Bronchial epithelial cell (primary cell): ENCODE measurements at regions not wholly inside any gene's neighbourhood (a gene's known extent, or its start where the extent isn't known, plus 50 kb on each side); places are given as distances from the start of the nearest gene placed in this dataset.

Experiments
- DNase-seq: peaks from one replicate; pipeline ENCODE4 v3.0.0-alpha.2; 2010; ENCODE audit warnings: low read depth
- FAIRE-seq: peaks from 2 replicates; lab custom pipeline; 2011; peaks lifted over from hg19 to GRCh38; lab: Jason Lieb, UNC
- H3K27me3 ChIP-seq: 2 replicates; pipeline ENCODE4 v1.5.1; 2011; ENCODE audit warnings: low read length; ENCODE audit not compliant: control insufficient read depth, insufficient read depth
- H3K36me3 ChIP-seq: 2 replicates; pipeline ENCODE4 v1.5.1; 2011; ENCODE audit warnings: low read length; ENCODE audit not compliant: control insufficient read depth, insufficient read depth
- H3K4me3 ChIP-seq: 2 replicates; pipeline ENCODE4 v1.5.1; 2011; ENCODE audit warnings: mild to moderate bottlenecking, low read depth, low read length, control low read depth
- TF ChIP-seq, protein P1 (sequence below): IDR thresholded peaks from 2 replicates; pipeline ENCODE4 v1.5.1; 2011; ENCODE audit warnings: mild to moderate bottlenecking, moderate library complexity, low read length, control low read depth, inconsistent platforms; ENCODE audit not compliant: insufficient read depth, severe bottlenecking

DNA sequence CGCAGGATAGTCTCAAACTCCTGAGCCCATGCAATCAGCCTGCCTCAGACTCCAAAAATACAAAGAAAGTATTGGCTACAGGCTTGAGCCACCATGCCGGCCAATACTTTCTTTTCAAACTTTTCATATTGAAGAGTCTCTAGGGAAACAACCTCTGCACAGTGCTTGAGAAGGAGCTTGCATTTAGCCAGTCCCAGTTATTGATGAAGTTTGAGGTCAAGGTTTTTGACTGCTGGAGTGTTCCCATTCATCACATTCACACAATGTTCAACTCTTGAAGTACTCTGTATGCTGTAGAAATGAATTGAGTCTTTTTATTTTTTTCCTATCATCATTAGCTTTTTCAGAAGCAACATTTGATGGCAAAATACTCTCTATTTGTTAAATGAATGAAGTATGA is 355.8 kb upstream of the E2F7 start:
- TF ChIP-seq, protein P1, sequence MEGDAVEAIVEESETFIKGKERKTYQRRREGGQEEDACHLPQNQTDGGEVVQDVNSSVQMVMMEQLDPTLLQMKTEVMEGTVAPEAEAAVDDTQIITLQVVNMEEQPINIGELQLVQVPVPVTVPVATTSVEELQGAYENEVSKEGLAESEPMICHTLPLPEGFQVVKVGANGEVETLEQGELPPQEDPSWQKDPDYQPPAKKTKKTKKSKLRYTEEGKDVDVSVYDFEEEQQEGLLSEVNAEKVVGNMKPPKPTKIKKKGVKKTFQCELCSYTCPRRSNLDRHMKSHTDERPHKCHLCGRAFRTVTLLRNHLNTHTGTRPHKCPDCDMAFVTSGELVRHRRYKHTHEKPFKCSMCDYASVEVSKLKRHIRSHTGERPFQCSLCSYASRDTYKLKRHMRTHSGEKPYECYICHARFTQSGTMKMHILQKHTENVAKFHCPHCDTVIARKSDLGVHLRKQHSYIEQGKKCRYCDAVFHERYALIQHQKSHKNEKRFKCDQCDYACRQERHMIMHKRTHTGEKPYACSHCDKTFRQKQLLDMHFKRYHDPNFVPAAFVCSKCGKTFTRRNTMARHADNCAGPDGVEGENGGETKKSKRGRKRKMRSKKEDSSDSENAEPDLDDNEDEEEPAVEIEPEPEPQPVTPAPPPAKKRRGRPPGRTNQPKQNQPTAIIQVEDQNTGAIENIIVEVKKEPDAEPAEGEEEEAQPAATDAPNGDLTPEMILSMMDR = no peak
- Histone ChIP-seq H3K27me3 (no peaks in the 10 kb centered on the region), H3K36me3 (no peaks in the 10 kb centered on the region), H3K4me3 (no peak overlapping the region)
- no peak for DNase-seq
- no peak for FAIRE-seq

- Histone ChIP-seq H3K36me3 (no peaks in the 10 kb centered on the region), H3K4me3 (no peak overlapping the region), H3K27me3 (no peaks in the 10 kb centered on the region)
- TF ChIP-seq, protein P1 = no peak
- FAIRE-seq (no peak), DNase-seq (no peak)
Observed at GRCh38 chr12:77409551-77409950, 344.2 kb upstream of the E2F7 start.

DNA sequence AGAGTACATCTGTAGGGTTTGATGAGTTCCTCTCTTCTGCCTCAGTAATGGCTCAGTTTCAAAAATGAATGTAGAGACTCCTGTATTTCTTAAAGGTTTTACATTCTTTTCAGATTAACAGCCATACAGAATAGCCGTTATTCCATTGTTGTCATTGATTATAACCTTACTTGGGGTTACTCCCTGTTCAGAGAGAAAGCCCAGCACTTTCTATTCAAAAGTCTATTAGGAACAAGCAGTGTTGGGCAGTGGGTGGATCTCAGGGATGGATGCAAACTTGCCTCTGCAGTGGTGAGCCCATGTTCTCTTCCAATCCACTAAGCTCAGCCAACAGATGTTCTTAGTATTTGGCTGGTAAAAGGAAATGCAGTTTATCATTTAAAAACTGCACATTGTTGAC is 342.6 kb upstream of the E2F7 start:
- DNase-seq (no peak), FAIRE-seq (no peak)
- H3K36me3 ChIP-seq = no peaks in the 10 kb centered on the region
- no peak overlapping the region for H3K4me3 ChIP-seq
- TF ChIP-seq, protein P1 = no peak
- no peaks in the 10 kb centered on the region for H3K27me3 ChIP-seq

- Histone ChIP-seq H3K27me3 (no peaks in the 10 kb centered on the region), H3K36me3 (no peaks in the 10 kb centered on the region), H3K4me3 (no peak overlapping the region)
- no peak for FAIRE-seq
- TF ChIP-seq, protein P1 = no peak
- DNase-seq = no peak
Observed at GRCh38 chr12:77406219-77406905, 341.0 kb upstream of the E2F7 start.

DNA sequence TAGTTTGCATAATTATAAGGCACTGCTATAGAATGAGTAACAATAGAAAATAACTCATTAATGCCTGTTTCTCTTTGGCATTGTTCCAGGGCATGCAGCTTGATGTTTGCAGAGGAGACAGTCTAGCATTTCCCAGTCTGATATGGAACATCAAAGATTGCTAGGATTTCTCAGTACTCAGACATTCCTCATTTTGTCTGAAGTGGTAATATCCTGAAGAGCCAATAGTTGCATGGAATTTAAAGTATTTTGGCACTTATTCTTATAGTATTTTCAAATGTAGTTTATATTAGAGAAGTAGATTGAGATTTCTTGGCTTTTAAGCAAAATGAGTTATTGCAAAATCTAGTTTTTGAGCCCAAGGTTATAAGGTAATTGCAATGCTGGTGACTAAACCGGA is 337.3 kb upstream of the E2F7 start:
- peak; percentile 4 for DNase-seq
- no peak overlapping the region for H3K4me3 ChIP-seq
- no peaks in the 10 kb centered on the region for H3K27me3 ChIP-seq
- H3K36me3 ChIP-seq = no peaks in the 10 kb centered on the region
- FAIRE-seq = no peak
- TF ChIP-seq, protein P1 = no peak

DNA sequence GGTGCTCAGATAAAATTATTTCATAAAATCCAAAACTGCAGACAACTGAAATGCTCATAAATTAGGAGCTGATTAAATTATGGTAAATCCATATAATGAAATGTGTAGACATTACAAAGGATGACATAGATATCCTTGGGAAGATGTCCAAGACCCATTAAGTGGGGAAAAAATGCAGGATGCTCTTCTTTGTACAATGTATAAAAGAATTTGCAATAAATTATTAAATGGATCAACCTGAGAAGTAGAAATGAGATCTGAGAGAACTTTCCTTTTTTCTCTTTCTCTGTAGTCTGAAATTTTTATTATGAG is 336.4 kb upstream of the E2F7 start:
- FAIRE-seq (no peak), DNase-seq (no peak)
- TF ChIP-seq, protein P1 = no peak
- Histone ChIP-seq H3K4me3 (no peak overlapping the region), H3K27me3 (no peaks in the 10 kb centered on the region), H3K36me3 (no peaks in the 10 kb centered on the region)
